ENCODE measurements at regions not wholly inside any gene's neighbourhood (a gene's known extent, or its start where the extent isn't known, plus 50 kb on each side); places are given as distances from the start of the nearest gene placed in this dataset.

DNA sequence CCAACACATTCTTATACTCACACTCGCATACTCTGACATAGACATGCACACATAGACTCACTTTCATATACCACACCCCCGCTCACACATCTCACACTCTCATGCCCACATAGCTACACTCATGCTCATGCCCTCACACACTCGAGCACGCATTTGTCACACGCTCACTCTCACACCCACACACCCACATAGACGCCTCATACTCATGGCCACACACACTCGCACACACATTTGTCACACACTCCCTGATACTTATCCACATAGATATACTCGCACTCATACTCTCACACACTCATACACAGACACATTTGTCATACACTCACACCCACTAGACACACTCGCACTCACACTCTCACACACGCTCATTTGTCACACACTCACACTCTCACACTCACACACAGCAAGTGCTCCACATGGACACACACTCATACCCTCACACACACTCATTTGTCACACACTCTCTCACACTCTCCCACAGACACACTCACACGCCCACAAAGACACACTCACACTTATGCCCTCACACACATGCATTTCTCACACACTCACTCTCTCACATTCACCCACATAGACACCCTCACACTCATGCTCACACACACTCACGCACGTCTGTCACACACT is 50.9 kb downstream of the TNP1 start:
- no peak for DNase-seq (ENCODE audit: low read depth)

DNA sequence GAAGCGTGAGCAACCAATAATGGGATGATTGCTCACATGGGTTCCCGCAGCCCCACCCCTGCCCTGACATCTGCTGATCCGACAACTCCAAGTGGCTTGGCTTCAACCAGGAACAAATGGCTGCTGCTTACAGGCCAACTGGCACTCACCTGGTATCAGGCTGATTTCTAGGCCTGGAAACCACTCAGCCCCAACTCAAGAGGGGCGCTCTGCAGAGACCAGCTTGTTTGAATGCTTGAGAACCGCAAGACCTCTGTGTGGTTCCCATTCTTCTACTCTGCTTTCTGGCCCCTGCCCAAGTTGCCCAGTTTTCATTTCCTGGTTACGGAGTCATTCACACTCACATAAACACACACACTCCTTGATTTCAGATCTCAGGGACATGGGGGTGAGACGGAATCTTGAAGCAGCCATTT is 52.0 kb downstream of the TNP1 start:
- DNase-seq (ENCODE audit: low read depth), result no peak

- no peak for DNase-seq (ENCODE audit: low read depth)
Measured at GRCh38 chr2:216804357-216805350, 55.2 kb downstream of the TNP1 start.

DNA sequence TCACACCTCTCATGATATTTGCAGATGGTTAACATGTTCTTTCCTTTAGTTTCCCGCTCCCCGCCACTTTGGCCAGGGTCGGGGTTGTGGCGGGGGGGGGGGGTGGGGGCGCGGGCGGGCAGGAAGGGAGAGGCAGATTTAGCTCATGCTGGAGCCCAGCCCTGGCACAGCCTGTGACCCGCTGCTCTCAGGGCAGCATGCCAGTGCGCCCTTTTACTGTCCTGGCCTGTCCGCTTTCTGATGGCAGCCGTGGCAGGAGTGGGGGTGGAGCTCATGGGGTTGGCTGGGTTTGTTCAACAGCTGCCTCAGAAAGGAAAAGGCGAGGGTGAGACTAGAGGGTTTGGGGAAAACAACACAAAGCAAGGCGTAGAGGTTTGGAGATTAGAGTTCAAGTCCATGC is 56.1 kb downstream of the TNP1 start:
- DNase-seq (ENCODE audit: low read depth), result no peak

GRCh38 chr2:216802516-216803215 is 57.2 kb downstream of the TNP1 start:
- no peak for DNase-seq (ENCODE audit: low read depth)

GRCh38 chr2:216800836-216801235 is 59.0 kb downstream of the TNP1 start:
- no peak for DNase-seq (ENCODE audit: low read depth)

DNA sequence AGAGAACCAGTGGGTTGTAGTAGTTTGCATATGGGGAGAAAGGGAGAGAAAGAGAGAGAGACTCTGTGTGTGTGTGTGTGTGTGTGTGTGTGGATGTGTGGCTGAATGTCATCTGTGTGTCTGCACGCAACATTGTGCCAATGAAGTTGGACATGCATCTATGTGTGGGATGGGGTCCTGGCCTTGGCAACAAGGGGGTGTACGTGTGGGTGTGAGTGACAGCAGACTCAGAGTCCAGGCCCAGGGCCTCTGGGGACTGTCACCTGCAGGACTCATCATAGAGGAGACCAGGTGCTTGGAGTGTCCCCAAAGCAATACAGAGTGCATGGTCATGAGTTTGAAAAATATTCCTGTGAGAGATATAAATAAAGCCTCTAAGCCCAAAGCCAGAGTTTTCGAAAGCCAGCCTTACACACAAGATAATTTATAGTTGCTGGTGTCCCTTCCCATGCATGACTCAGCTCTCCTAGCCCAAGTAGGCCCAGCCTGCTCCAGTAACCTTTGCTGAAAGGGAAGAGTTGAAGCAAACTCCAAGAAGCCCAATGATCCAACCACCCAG is 59.9 kb downstream of the TNP1 start:
- peak; percentile 52 for DNase-seq (ENCODE audit: low read depth)

DNA sequence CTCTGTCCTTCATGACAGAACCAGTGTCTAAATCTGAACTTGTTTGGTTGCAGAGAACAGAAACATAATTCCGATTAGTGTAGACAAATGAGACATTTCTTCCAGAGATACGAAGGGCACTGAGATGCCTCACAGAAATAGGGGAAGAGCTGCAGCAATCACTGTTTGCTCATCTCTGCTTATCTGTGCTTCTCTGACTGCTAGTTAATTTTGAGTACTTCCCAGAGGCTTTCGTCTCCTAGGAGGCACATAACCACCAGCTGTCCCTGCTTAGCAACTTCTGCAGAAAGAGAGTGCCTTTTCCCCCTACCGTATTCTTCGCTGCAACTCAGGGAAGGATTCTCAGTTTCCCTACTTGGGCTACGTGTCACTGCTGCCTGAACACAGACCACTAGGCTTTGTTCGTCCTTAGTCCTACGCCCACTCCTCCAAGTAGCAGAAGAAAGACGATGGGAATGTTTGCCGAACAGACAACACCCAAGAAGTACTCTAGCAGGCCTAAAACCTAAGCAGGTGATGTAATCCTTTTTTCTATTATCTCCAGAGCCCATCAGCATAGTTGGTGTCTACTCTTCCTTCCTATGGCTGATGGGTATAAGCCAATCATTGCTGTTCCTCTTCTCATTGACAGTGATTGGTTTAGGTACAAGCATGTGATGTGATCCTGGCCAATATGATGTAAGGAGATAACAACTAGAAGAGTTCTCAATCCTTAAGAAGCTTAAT is 63.6 kb downstream of the TNP1 start:
- DNase-seq (ENCODE audit: low read depth), result no peak

DNA sequence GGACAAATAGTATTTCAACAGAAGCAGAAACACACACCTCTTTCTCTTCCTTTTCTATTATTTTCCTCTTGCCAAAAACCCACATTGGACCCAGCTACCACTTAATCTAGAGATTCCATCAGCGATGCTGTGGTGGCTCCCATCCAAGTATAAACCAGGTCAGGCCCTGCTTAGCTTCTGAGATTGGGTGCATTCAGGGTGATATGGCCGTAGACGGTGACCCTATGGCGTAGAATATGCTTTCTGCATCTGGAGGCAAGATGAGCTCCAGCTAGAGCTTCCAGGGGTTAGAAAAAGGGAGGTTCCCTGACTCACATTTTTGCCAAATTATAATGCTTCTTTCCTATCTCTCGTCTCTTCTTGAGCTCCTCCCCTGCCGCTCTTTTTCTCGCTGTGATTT is 66.5 kb downstream of the TNP1 start:
- no peak for DNase-seq (ENCODE audit: low read depth)

DNA sequence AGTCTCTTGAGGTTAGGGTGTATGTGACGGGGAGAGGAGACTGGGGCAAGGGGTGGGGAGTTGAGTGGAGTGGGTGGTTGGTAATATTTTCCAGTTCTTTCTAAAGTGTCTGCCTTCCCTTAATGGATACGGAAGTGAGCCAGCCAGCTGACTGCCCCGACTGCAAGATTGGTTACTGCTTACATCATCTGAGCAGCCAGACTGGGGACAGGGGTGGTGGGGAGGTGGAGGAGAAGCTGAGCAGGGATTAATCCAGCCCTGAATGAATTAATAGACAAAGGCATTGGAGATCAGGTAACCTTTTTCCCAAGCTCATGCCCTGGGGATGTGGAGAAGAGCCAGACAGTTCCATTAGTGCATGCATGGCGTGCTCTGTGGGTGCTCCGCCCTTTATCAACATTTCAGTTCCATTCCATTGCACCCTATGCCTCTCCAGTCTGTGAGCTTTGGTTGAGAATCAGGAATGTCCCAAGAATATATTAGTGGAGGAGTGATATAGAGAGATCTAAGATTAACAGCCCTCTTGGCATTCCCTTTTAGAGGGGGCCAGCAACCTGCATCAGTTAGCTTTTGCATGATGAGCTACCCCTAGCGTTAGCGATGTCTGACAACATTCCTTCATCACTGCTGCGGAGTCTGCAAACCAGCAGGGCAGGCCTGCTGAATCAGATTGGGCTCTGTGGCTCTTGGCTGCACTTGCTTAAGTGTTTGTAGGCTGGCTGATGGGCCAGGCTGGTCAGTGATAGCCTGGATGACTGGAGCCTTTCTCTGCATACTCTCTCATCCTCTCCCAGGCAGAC is 67.4 kb downstream of the TNP1 start:
- peak; percentile 68 for DNase-seq (ENCODE audit: low read depth)

GRCh38 chr2:216791303-216791702 is 68.6 kb downstream of the TNP1 start:
- DNase-seq (ENCODE audit: low read depth), result no peak

GRCh38 chr2:216789081-216789480 is 70.8 kb downstream of the TNP1 start:
- no peak for DNase-seq (ENCODE audit: low read depth)

GRCh38 chr2:216787851-216788540 is 71.9 kb downstream of the TNP1 start:
- no peak for DNase-seq (ENCODE audit: low read depth)

DNA sequence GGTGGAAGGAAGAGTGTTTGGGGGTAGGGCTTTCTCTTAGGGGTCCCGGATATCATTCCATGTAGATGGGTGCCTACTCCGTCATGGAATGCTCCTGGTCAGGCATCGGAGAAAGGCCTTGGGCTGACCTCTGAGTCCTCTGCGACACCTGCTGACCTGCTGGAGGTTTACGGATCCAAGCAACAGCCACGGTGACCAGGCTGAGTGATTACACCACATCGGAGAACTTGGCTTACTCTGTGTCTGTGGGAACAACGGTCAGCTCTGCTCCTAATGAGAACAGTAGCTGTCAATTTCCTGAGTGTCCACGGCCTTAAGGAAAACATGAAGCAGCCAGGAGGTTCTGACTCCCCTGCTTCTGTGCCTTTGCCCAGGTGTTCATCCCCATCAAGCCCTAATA is 73.2 kb downstream of the TNP1 start:
- DNase-seq (ENCODE audit: low read depth), result no peak

GRCh38 chr2:216784456-216784855 is 75.4 kb downstream of the TNP1 start:
- no peak for DNase-seq (ENCODE audit: low read depth)

GRCh38 chr2:216781709-216782108 is 78.2 kb downstream of the TNP1 start:
- DNase-seq (ENCODE audit: low read depth), result no peak

DNA sequence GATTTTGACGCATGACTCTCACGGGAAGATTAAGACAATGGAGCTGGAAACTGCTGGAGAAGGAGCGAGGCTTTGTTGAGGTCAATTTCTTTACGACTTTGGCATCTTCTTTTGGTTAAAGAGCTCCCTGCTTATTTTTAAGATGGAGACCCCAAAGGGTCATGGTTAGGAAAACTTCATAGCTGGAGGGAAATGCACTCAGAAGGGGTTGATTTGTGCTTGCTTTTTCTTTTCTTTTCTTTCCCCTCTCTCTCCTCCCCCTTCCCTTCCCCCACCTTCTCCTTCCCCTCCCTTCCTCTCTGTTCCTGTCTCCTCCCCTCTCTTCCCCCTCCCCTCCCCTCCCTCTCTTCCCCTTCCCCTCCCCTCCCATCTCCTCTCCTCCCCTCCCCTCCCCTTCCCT is 79.0 kb downstream of the TNP1 start:
- no peak for DNase-seq (ENCODE audit: low read depth)

DNA sequence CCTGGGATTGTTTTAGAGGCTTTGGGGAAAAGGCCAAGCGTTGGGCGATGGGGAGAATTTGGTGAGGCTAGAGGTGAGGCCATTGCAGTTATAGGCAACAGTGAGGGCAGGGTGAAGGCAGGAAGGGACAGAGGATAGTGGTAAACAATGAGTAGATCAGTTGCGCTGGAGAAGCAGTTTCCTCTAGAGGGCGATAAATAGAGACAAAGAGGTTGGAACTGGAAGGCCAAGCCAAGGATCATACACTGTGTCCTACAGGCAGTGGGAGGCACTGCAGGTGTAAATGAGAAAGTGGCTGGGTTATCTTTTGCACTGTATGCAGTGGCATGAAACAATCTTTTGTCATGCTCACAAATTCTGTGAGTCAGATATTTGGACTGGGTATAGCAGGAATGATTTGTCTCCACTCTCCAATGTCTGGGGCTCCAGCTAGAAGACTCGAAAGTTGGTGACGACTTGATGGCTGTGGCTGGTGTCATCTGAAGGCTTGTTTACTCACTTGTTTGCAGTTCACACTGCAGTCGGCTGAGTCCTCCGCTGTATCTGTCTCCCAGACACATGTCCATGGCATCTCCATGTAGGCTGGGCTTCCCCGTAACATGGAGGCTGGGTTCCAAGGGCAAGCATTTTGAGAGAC is 82.1 kb downstream of the TNP1 start:
- DNase-seq (ENCODE audit: low read depth), result no peak

DNA sequence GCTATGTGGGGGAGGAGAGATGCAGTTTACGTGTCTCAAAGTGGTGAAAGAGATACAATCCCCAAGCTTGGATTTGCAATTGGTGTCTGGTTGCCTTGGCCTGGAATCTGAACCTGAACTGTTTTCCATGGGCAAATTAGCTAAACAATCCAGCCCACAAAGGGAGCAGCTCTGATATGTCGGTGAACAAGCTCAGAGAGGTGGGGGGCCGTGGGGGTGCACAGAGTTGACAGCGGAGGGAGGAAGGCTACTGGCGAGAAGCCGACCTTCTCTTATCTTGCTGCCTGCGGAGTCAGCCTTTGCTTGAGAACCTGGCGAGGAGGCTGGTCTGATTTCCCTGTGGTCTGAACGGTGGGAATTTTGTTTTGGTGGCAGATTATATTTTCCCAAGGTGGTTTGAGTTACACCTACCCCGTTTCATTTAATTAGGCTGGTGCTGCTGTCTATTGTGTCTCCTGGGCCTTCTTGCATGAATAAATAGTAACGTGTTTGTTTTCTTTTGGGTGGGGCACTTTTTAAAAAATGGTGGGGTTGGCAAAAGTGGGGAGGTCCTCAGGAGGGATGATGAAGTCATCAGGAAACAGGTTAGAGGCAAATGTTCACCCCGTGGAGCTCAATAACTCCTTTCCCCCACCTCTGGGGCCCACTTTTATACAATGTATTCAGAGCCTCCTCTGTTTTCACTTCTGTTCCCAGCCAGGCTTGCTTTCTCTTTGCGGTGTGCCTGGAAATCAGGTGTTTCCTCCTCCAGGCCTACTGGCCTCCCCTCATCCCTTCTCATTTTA is 80.9 kb upstream of the IGFBP5 start:
- no peak for DNase-seq (ENCODE audit: low read depth)
